Small intestine (tissue), 7 donors: ENCODE measurements at regions not wholly inside any gene's neighbourhood (a gene's known extent, or its start where the extent isn't known, plus 50 kb on each side); places are given as distances from the start of the nearest gene placed in this dataset.

ENCODE experiments used
- DNase-seq, 2 donors: peaks; one replicate each; pipeline versions ENCODE4 v3.0.0 to v3.0.0-alpha.2; 2013
- FAIRE-seq: peaks from 2 replicates; lab custom pipeline; 2012; peaks lifted over from hg19 to GRCh38; lab: Jason Lieb, UNC
- H3K27ac ChIP-seq, 3 donors: one replicate each; pipeline ENCODE4 v1.5.1; 2013; ENCODE audit warnings: low read length in 2 of 3, mild to moderate bottlenecking in 2 of 3, control low read depth in 1 of 3, inconsistent platforms in 1 of 3, low read depth in 1 of 3, moderate library complexity in 1 of 3
- H3K27me3 ChIP-seq, 3 donors: one replicate each; pipeline ENCODE4 v1.6.1; 2013; ENCODE audit warnings: low read length in 3 of 3, inconsistent platforms in 1 of 3; ENCODE audit not compliant: control insufficient read depth in 3 of 3, insufficient read depth in 3 of 3
- H3K36me3 ChIP-seq, 3 donors: one replicate each; pipeline ENCODE4 v1.6.1; 2013; ENCODE audit warnings: low read length in 3 of 3, inconsistent platforms in 1 of 3, low read depth in 1 of 3, mild to moderate bottlenecking in 1 of 3, moderate library complexity in 1 of 3; ENCODE audit not compliant: control insufficient read depth in 3 of 3, insufficient read depth in 2 of 3
- H3K4me1 ChIP-seq, 3 donors: one replicate each; pipeline ENCODE4 v1.6.1; 2013; ENCODE audit warnings: low read length in 2 of 3, inconsistent platforms in 1 of 3, low read depth in 1 of 3, mild to moderate bottlenecking in 1 of 3, moderate library complexity in 1 of 3; ENCODE audit not compliant: control insufficient read depth in 3 of 3, insufficient read depth in 2 of 3
- H3K4me3 ChIP-seq, 3 donors: one replicate each; pipeline ENCODE4 v1.5.1; 2013; ENCODE audit warnings: low read length in 3 of 3, control low read depth in 1 of 3, inconsistent platforms in 1 of 3, low read depth in 1 of 3, mild to moderate bottlenecking in 1 of 3, moderate library complexity in 1 of 3
- H3K9me3 ChIP-seq, 2 donors: one replicate each; pipeline ENCODE4 v1.6.1; 2013; ENCODE audit warnings: low read depth in 1 of 2, low read length in 1 of 2; ENCODE audit not compliant: control insufficient read depth in 2 of 2, insufficient read depth in 1 of 2
- WGBS, 3 donors: extraction: QIAGEN DNeasy Blood & Tissue Kit; methylation state at CpG; one replicate each; pipeline ENCODE4 v1.1.7; 2013; 5-methylcytosine and 5-hydroxymethylcytosine counted together
- donor health status: healthy with polysubstance abuse.
- donor health status: control.
- donor health status: control.
- donor health status: Bipolar disorder and iron deficiency.
- donor health status: healthy.

- 60 to 71% (median 65%) methylated on average over 3 of the region's 3 CpGs for WGBS, 3 donors
Measured at GRCh38 chr3:137610723-137611122, 153.4 kb upstream of the SOX14 start.

GRCh38 chr3:137612291-137612690, 151.8 kb upstream of the SOX14 start:
- no peak for FAIRE-seq
- 17 to 26% (median 25%) methylated on average over 3 of the region's 3 CpGs for WGBS, 3 donors
- Histone ChIP-seq H3K9me3 (no peaks in the 10 kb centered on the region), H3K36me3 (no peaks in the 10 kb centered on the region), H3K27me3 (no peaks in the 10 kb centered on the region), H3K27ac (no peak overlapping the region), H3K4me1 (no peaks in the 10 kb centered on the region), H3K4me3 (no peak overlapping the region)
- no peak for DNase-seq

More at GRCh38 chr3:137610723-137611122, 153.4 kb upstream of the SOX14 start:
- FAIRE-seq (no peak), DNase-seq (no peak)
- no peak overlapping the region for H3K4me3 ChIP-seq
- H3K27ac ChIP-seq, result no peak overlapping the region
- no peaks in the 10 kb centered on the region for H3K9me3 ChIP-seq
- H3K27me3 ChIP-seq, result no peaks in the 10 kb centered on the region
- no peaks in the 10 kb centered on the region for H3K36me3 ChIP-seq
- H3K4me1 ChIP-seq, result no peaks in the 10 kb centered on the region

GRCh38 chr3:137615659-137616418, 148.3 kb upstream of the SOX14 start:
- Histone ChIP-seq H3K36me3 (no peaks in the 10 kb centered on the region), H3K4me3 (no peak overlapping the region), H3K4me1 (no peaks in the 10 kb centered on the region), H3K27me3 (no peaks in the 10 kb centered on the region), H3K27ac (no peak overlapping the region), H3K9me3 (no peaks in the 10 kb centered on the region)
- DNase-seq (no peak), FAIRE-seq (no peak)
- 66 to 69% (median 68%) methylated on average over 10 of the region's 10 CpGs for WGBS, 3 donors

GRCh38 chr3:137641879-137642704, 122.0 kb upstream of the SOX14 start:
- H3K4me1 ChIP-seq, result no peaks in the 10 kb centered on the region
- DNase-seq (no peak), FAIRE-seq (no peak)
- peaks cover 0 to 8% (median 2%) of the 10 kb centered on the region in 3 donors for H3K27me3 ChIP-seq
- H3K36me3 ChIP-seq, result no peaks in the 10 kb centered on the region
- no peaks in the 10 kb centered on the region for H3K9me3 ChIP-seq
- H3K4me3 ChIP-seq, result no peak overlapping the region
- H3K27ac ChIP-seq, result no peak overlapping the region
- WGBS, 3 donors, result 26 to 34% (median 28%) methylated on average over 17 of the region's 17 CpGs

- WGBS, 3 donors, result 7 to 13% (median 9%) methylated on average over 10 of the region's 10 CpGs
- FAIRE-seq (no peak), DNase-seq (no peak)
- H3K36me3 ChIP-seq, result no peaks in the 10 kb centered on the region
- no peaks in the 10 kb centered on the region for H3K9me3 ChIP-seq
- H3K27ac ChIP-seq, result no peak overlapping the region
- peaks cover 0 to 8% (median 2%) of the 10 kb centered on the region in 3 donors for H3K27me3 ChIP-seq
- H3K4me1 ChIP-seq, result no peaks in the 10 kb centered on the region
- no peak overlapping the region for H3K4me3 ChIP-seq
Measured at GRCh38 chr3:137642831-137643230, 121.3 kb upstream of the SOX14 start.

- FAIRE-seq (no peak), DNase-seq (no peak)
- Histone ChIP-seq H3K4me1 (no peaks in the 10 kb centered on the region), H3K27me3 (peaks cover 0 to 8% (median 2%) of the 10 kb centered on the region in 3 donors), H3K4me3 (no peak overlapping the region), H3K9me3 (no peaks in the 10 kb centered on the region), H3K27ac (no peak overlapping the region), H3K36me3 (no peaks in the 10 kb centered on the region)
- 25 to 38% (median 29%) methylated on average over 5 of the region's 5 CpGs for WGBS, 3 donors
Measured at GRCh38 chr3:137647179-137647578, 116.9 kb upstream of the SOX14 start.

GRCh38 chr3:137669519-137670060, 94.5 kb upstream of the SOX14 start:
- Histone ChIP-seq H3K27me3 (no peaks in the 10 kb centered on the region), H3K27ac (no peak overlapping the region), H3K4me3 (no peak overlapping the region), H3K36me3 (no peaks in the 10 kb centered on the region), H3K4me1 (no peaks in the 10 kb centered on the region), H3K9me3 (peaks cover 0 to 7% of the 10 kb centered on the region in 2 donors)
- WGBS, 3 donors, result 70 to 80% (median 75%) methylated on average over 2 of the region's 2 CpGs
- DNase-seq, result no peak
- no peak for FAIRE-seq

- H3K4me3 ChIP-seq, result no peak overlapping the region
- FAIRE-seq, result no peak
- DNase-seq, result no peak
- no peaks in the 10 kb centered on the region for H3K9me3 ChIP-seq
- H3K4me1 ChIP-seq, result no peaks in the 10 kb centered on the region
- WGBS, 3 donors, result 36 to 45% (median 41%) methylated on average over 4 of the region's 4 CpGs
- H3K36me3 ChIP-seq, result no peaks in the 10 kb centered on the region
- no peak overlapping the region for H3K27ac ChIP-seq
- H3K27me3 ChIP-seq, result no peaks in the 10 kb centered on the region
Measured at GRCh38 chr3:137687181-137687879, 76.8 kb upstream of the SOX14 start.
